PC-3 (cell line): ENCODE measurements at regions not wholly inside any gene's neighbourhood (a gene's known extent, or its start where the extent isn't known, plus 50 kb on each side); places are given as distances from the start of the nearest gene placed in this dataset.

Experiments used
- ATAC-seq: fragments of 200-7000 bp; cut with Tn5 transposase; 2 replicates; pipeline ENCODE4 v1.9.1; 2020; ENCODE audit warnings: mild to moderate bottlenecking, moderate library complexity
- BruUV-seq: library from RNA; stranded (reverse); fragments of 400-500 nt; replicated peaks from 2 replicates; lab custom pipeline; 2021; lab: Mats Ljungman, UMichigan
- CTCF ChIA-PET: fragments of 300-600 bp; sonication (Branson Sonifier 250); formaldehyde crosslinking; loops from one replicate; lab custom pipeline; 2022; ENCODE audit warnings: antibody characterized with exemption; lab: Charles Lee
- POLR2A ChIA-PET: fragments of 300-600 bp; sonication (Branson Sonifier 250); formaldehyde crosslinking; loops from one replicate; lab custom pipeline; 2022; ENCODE audit warnings: antibody characterized with exemption; ENCODE audit not compliant: unreplicated experiment; lab: Charles Lee
- DNase-seq: peaks from one replicate; pipeline ENCODE4 v3.0.0-alpha.2; 2015
- H2AFZ ChIP-seq: fragments of 300-600 bp; sonication (generic); 2 replicates; pipeline ENCODE4 v1.6.0; 2016; ENCODE audit warnings: antibody characterized with exemption, low read length
- H3F3A ChIP-seq: fragments of 300-600 bp; sonication (generic); one replicate; pipeline ENCODE4 v1.6.0; 2017; ENCODE audit warnings: antibody characterized with exemption, low read length, control low read depth, mild to moderate bottlenecking; ENCODE audit not compliant: unreplicated experiment
- H3K27ac ChIP-seq: fragments of 300-600 bp; sonication (generic); 2 replicates; pipeline ENCODE4 v1.5.1; 2016; ENCODE audit warnings: mild to moderate bottlenecking, low read length
- H3K27me3 ChIP-seq: fragments of 300-600 bp; sonication (generic); 2 replicates; pipeline ENCODE4 v1.6.1; 2016; ENCODE audit warnings: low read length, mixed read lengths
- H3K36me3 ChIP-seq: fragments of 300-600 bp; sonication (generic); 2 replicates; pipeline ENCODE4 v1.6.1; 2016; ENCODE audit warnings: low read depth, mixed run types, low read length, mixed read lengths
- H3K4me1 ChIP-seq: fragments of 300-600 bp; sonication (generic); 2 replicates; pipeline ENCODE4 v1.5.1; 2016; ENCODE audit warnings: low read length; ENCODE audit not compliant: insufficient read depth
- H3K4me2 ChIP-seq: fragments of 300-600 bp; sonication (generic); 2 replicates; pipeline ENCODE4 v1.6.0; 2016; ENCODE audit warnings: low read length
- H3K4me3 ChIP-seq: fragments of 300-600 bp; sonication (generic); 2 replicates; pipeline ENCODE4 v1.5.1; 2016; ENCODE audit warnings: mild to moderate bottlenecking, low read length, mixed read lengths
- H3K79me2 ChIP-seq: fragments of 300-600 bp; sonication (generic); 2 replicates; pipeline ENCODE4 v1.6.1; 2017; ENCODE audit warnings: low read length, mixed read lengths
- H3K9ac ChIP-seq: fragments of 300-600 bp; sonication (generic); 2 replicates; pipeline ENCODE4 v1.6.0; 2016; ENCODE audit warnings: mild to moderate bottlenecking, low read length
- H3K9me2 ChIP-seq: fragments of 300-600 bp; sonication (generic); replicated peaks from 2 replicates; pipeline ENCODE4 v1.6.1; 2016; ENCODE audit warnings: mixed run types, low read length, mixed read lengths
- H3K9me3 ChIP-seq: fragments of 300-600 bp; sonication (generic); 2 replicates; pipeline ENCODE4 v1.6.1; 2016; ENCODE audit warnings: low read length, mixed read lengths
- H4K20me1 ChIP-seq: fragments of 300-600 bp; sonication (generic); 2 replicates; pipeline ENCODE4 v1.6.1; 2016; ENCODE audit warnings: low read length, mixed read lengths
- CTCF ChIP-seq: fragments of 300-600 bp; sonication (generic); conservative IDR thresholded peaks from 2 replicates; pipeline ENCODE4 v1.5.1; 2017; ENCODE audit warnings: antibody characterized with exemption, low read depth, mild to moderate bottlenecking, low read length
- EZH2 ChIP-seq: fragments of 300-600 bp; sonication (generic); IDR thresholded peaks from one replicate; pipeline ENCODE4 v1.6.1; 2017; ENCODE audit warnings: antibody characterized with exemption, mild to moderate bottlenecking, low read length; ENCODE audit not compliant: unreplicated experiment
- EZH2phosphoT487 ChIP-seq: fragments of 300-600 bp; sonication (generic); IDR thresholded peaks from 2 replicates; pipeline ENCODE4 v1.6.1; 2018; ENCODE audit warnings: mild to moderate bottlenecking, antibody characterized with exemption, low read length, borderline replicate concordance
- intact Hi-C: fragments of 100-400 bp; cut with micrococcal nuclease; formaldehyde crosslinking; loops from 2 replicates; pipeline ENCODE4 v1.9.0; 2023

- no TSS peak for BruUV-seq
- CTCF ChIA-PET = interaction anchor here (0.6 kb wide), 1 partner anchor 135 kb away, joined by 4 read pairs; no protein-coding TSS in a partner anchor
Observed at GRCh38 chr11:43573873-43574272, 106.7 kb upstream of the HSD17B12 start.

GRCh38 chr11:43574411-43574810 lies 106.1 kb upstream of the HSD17B12 start:
- ChIA-PET POLR2A (no interaction called here), CTCF (interaction anchor here (0.6 kb wide), 1 partner anchor 135 kb away, joined by 4 read pairs; no protein-coding TSS in a partner anchor)
- no peak for ATAC-seq
- Histone ChIP-seq H3K4me1 (no peaks in the 10 kb centered on the region; the same call in 1 of the 2 replicates), H3K27me3 (peaks cover 79% of the 10 kb centered on the region), H3K4me2 (no peak overlapping the region), H2AFZ (no peak overlapping the region), H3K4me3 (no peak overlapping the region), H3K27ac (no peak overlapping the region), H3F3A (no peaks in the 10 kb centered on the region), H3K79me2 (no peaks in the 10 kb centered on the region), H3K9ac (no peak overlapping the region), H3K9me3 (no peaks in the 10 kb centered on the region), H3K36me3 (no peaks in the 10 kb centered on the region), H4K20me1 (no peaks in the 10 kb centered on the region), H3K9me2 (no peaks in the 10 kb centered on the region)
- no peak for DNase-seq
- intact Hi-C loops = loop anchor here (10.0 kb wide), 1 partner anchor 130 kb away; no protein-coding TSS in a partner anchor
- BruUV-seq = no TSS peak
- no peak for TF ChIP-seq EZH2phosphoT487

More at GRCh38 chr11:43573873-43574272, 106.7 kb upstream of the HSD17B12 start:
- no peaks in the 10 kb centered on the region for H3F3A ChIP-seq
- DNase-seq (no peak), ATAC-seq (no peak)
- TF ChIP-seq EZH2 (no peak), CTCF (no peak), EZH2phosphoT487 (no peak)
- H3K4me3 ChIP-seq = no peak overlapping the region
- intact Hi-C loops = loop anchor here (10.0 kb wide), 1 partner anchor 131 kb away; no protein-coding TSS in a partner anchor
- no peaks in the 10 kb centered on the region for H3K36me3 ChIP-seq
- no peaks in the 10 kb centered on the region for H3K9me3 ChIP-seq
- POLR2A ChIA-PET = no interaction called here
- no peaks in the 10 kb centered on the region; the same call in 1 of the 2 replicates for H3K4me1 ChIP-seq
- H4K20me1 ChIP-seq = no peaks in the 10 kb centered on the region
- no peaks in the 10 kb centered on the region for H3K9me2 ChIP-seq
- H3K79me2 ChIP-seq = no peaks in the 10 kb centered on the region
- H3K9ac ChIP-seq = no peak overlapping the region
- no peak overlapping the region for H3K4me2 ChIP-seq
- peaks cover 83% of the 10 kb centered on the region for H3K27me3 ChIP-seq
- no peak overlapping the region for H2AFZ ChIP-seq
- no peak overlapping the region for H3K27ac ChIP-seq

- Histone ChIP-seq H3K36me3 (no peaks in the 10 kb centered on the region), H3K4me1 (no peaks in the 10 kb centered on the region; the same call in 1 of the 2 replicates), H3K4me2 (no peak overlapping the region), H3K9me3 (no peaks in the 10 kb centered on the region), H3F3A (no peaks in the 10 kb centered on the region), H2AFZ (no peak overlapping the region), H3K4me3 (no peak overlapping the region), H4K20me1 (no peaks in the 10 kb centered on the region), H3K9ac (no peak overlapping the region), H3K79me2 (no peaks in the 10 kb centered on the region), H3K27ac (no peak overlapping the region), H3K9me2 (no peaks in the 10 kb centered on the region), H3K27me3 (peaks cover 72% of the 10 kb centered on the region)
- no peak for ATAC-seq
- TF ChIP-seq CTCF (no peak), EZH2 (no peak), EZH2phosphoT487 (no peak)
- ChIA-PET POLR2A (no interaction called here), CTCF (no interaction called here)
- DNase-seq = no peak
- intact Hi-C loops = loop anchor here (5.0 to 10.0 kb wide), 2 partner anchors 130 to 162 kb away; no protein-coding TSS in a partner anchor
- no TSS peak for BruUV-seq
Observed at GRCh38 chr11:43574949-43575912, 105.3 kb upstream of the HSD17B12 start.
